Hepatocyte (in vitro differentiated cells): ENCODE measurements at regions not wholly inside any gene's neighbourhood (a gene's known extent, or its start where the extent isn't known, plus 50 kb on each side); places are given as distances from the start of the nearest gene placed in this dataset.

Source experiments
- DNase-seq: peaks from one replicate; pipeline ENCODE4 v3.0.0-alpha.2; 2016; ENCODE audit warnings: low spot score
- H2AFZ ChIP-seq: fragments of 200-600 bp; sonication (generic); 2 replicates; pipeline ENCODE4 v1.6.0; 2016; ENCODE audit warnings: antibody characterized with exemption, mild to moderate bottlenecking
- H3K27ac ChIP-seq: fragments of 200-600 bp; sonication (generic); 2 replicates; pipeline ENCODE4 v1.5.1; 2016; ENCODE audit warnings: mild to moderate bottlenecking
- H3K27me3 ChIP-seq: fragments of 200-600 bp; sonication (generic); 2 replicates; pipeline ENCODE4 v1.6.1; 2016
- H3K36me3 ChIP-seq: fragments of 200-600 bp; sonication (generic); replicated peaks from 2 replicates; pipeline ENCODE4 v1.5.1; 2016; ENCODE audit warnings: low read depth; ENCODE audit not compliant: insufficient read depth
- H3K4me1 ChIP-seq: fragments of 200-600 bp; sonication (generic); 2 replicates; pipeline ENCODE4 v1.5.1; 2016; ENCODE audit warnings: mild to moderate bottlenecking, moderate library complexity; ENCODE audit not compliant: insufficient read depth
- H3K4me2 ChIP-seq: fragments of 200-600 bp; sonication (generic); 2 replicates; pipeline ENCODE4 v1.6.0; 2016
- H3K4me3 ChIP-seq: fragments of 200-600 bp; sonication (generic); 2 replicates; pipeline ENCODE4 v1.5.1; 2016; ENCODE audit warnings: mild to moderate bottlenecking
- H3K79me2 ChIP-seq: fragments of 200-600 bp; sonication (generic); 2 replicates; pipeline ENCODE4 v1.6.0; 2017; ENCODE audit warnings: mild to moderate bottlenecking
- H3K9me2 ChIP-seq: fragments of 200-600 bp; sonication (generic); replicated peaks from 2 replicates; pipeline ENCODE4 v1.6.0; 2017; ENCODE audit warnings: mild to moderate bottlenecking; ENCODE audit not compliant: insufficient read depth
- H3K9me3 ChIP-seq: fragments of 200-600 bp; sonication (generic); 2 replicates; pipeline ENCODE4 v1.5.1; 2016; ENCODE audit warnings: low read depth, mild to moderate bottlenecking
- H4K20me1 ChIP-seq: fragments of 200-600 bp; sonication (generic); 2 replicates; pipeline ENCODE4 v1.6.0; 2016; ENCODE audit warnings: mild to moderate bottlenecking; ENCODE audit not compliant: insufficient read depth, poor library complexity, severe bottlenecking
- EZH2 ChIP-seq: fragments of 200-600 bp; sonication (generic); IDR thresholded peaks from 2 replicates; pipeline ENCODE4 v1.6.1; 2016; ENCODE audit warnings: antibody characterized with exemption, mild to moderate bottlenecking, borderline replicate concordance
- EZH2phosphoT487 ChIP-seq: fragments of 200-600 bp; sonication (generic); IDR thresholded peaks from one replicate; pipeline ENCODE4 v1.6.1; 2018; ENCODE audit warnings: antibody characterized with exemption, mild to moderate bottlenecking, low read depth, moderate library complexity; ENCODE audit not compliant: unreplicated experiment, severe bottlenecking
- WGBS: methylation state at CpG from one replicate; pipeline ENCODE4 v1.1.6; 2016; ENCODE audit warnings: low lambda C conversion rate; ENCODE audit errors: missing lambda C conversion rate; 5-methylcytosine and 5-hydroxymethylcytosine counted together
- TF ChIP-seq, protein P1 (sequence below): fragments of 200-600 bp; sonication (generic); IDR thresholded peaks from 2 replicates; pipeline ENCODE4 v1.5.1; 2016; ENCODE audit warnings: antibody characterized with exemption, mild to moderate bottlenecking; ENCODE audit not compliant: poor library complexity

DNA sequence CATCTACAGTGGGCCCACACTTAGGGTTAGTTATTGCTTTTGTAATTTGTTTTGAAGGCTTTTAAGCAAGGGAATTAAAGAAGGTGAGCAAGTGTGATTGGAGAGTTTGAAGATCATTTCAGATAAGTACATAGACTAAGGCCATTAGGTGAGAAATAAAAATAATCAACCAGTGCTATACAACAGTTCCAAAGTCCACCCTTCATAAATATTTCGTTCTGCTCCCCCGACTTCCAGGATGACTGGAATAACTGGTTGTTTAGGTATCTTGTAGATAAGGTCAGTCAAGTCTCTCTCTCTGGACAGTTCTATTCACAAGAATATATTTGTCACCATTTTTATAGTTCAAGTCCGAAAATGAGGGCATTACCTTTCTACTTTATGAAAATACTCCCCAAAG lies 98.0 kb upstream of the MBL2 start:
- Histone ChIP-seq H3K4me2 (no peak overlapping the region), H3K4me3 (no peak overlapping the region), H3K4me1 (peaks cover under 1% of the 10 kb centered on the region), H2AFZ (no peak overlapping the region), H4K20me1 (no peaks in the 10 kb centered on the region), H3K9me2 (no peaks in the 10 kb centered on the region), H3K27me3 (no peaks in the 10 kb centered on the region), H3K9me3 (no peaks in the 10 kb centered on the region), H3K79me2 (no peaks in the 10 kb centered on the region), H3K27ac (peak overlapping the region; percentile 31), H3K36me3 (no peaks in the 10 kb centered on the region)
- TF ChIP-seq, protein P1, sequence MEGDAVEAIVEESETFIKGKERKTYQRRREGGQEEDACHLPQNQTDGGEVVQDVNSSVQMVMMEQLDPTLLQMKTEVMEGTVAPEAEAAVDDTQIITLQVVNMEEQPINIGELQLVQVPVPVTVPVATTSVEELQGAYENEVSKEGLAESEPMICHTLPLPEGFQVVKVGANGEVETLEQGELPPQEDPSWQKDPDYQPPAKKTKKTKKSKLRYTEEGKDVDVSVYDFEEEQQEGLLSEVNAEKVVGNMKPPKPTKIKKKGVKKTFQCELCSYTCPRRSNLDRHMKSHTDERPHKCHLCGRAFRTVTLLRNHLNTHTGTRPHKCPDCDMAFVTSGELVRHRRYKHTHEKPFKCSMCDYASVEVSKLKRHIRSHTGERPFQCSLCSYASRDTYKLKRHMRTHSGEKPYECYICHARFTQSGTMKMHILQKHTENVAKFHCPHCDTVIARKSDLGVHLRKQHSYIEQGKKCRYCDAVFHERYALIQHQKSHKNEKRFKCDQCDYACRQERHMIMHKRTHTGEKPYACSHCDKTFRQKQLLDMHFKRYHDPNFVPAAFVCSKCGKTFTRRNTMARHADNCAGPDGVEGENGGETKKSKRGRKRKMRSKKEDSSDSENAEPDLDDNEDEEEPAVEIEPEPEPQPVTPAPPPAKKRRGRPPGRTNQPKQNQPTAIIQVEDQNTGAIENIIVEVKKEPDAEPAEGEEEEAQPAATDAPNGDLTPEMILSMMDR: no peak
- TF ChIP-seq EZH2phosphoT487: no peak
- TF ChIP-seq EZH2: no peak
- WGBS: 68% methylated on average over 3 of the region's 3 CpGs
- DNase-seq: no peak

GRCh38 chr10:52869864-52870263 lies 97.3 kb upstream of the MBL2 start:
- DNase-seq: no peak
- no peak overlapping the region for H3K4me2 ChIP-seq
- H3K9me3 ChIP-seq: no peaks in the 10 kb centered on the region
- TF ChIP-seq, protein P1: no peak
- TF ChIP-seq EZH2phosphoT487 (no peak), EZH2 (no peak)
- H3K27me3 ChIP-seq: no peaks in the 10 kb centered on the region
- no peaks in the 10 kb centered on the region for H3K79me2 ChIP-seq
- peaks cover 1% of the 10 kb centered on the region for H3K4me1 ChIP-seq
- H3K27ac ChIP-seq: no peak overlapping the region
- no peak overlapping the region for H3K4me3 ChIP-seq
- H3K36me3 ChIP-seq: no peaks in the 10 kb centered on the region
- no peaks in the 10 kb centered on the region for H3K9me2 ChIP-seq
- H4K20me1 ChIP-seq: no peaks in the 10 kb centered on the region
- WGBS: 88% methylated on average over 2 of the region's 2 CpGs
- H2AFZ ChIP-seq: no peak overlapping the region

GRCh38 chr10:52865213-52865612 lies 92.6 kb upstream of the MBL2 start:
- no peak for DNase-seq
- peaks cover 9% of the 10 kb centered on the region for H3K4me1 ChIP-seq
- no peaks in the 10 kb centered on the region for H3K36me3 ChIP-seq
- no peaks in the 10 kb centered on the region for H4K20me1 ChIP-seq
- no peaks in the 10 kb centered on the region for H3K27me3 ChIP-seq
- 96% methylated on average over 9 of the region's 9 CpGs for WGBS
- TF ChIP-seq EZH2 (no peak), EZH2phosphoT487 (no peak)
- TF ChIP-seq, protein P1: no peak
- H3K27ac ChIP-seq: peak overlapping the region; percentile 81
- no peak overlapping the region for H2AFZ ChIP-seq
- no peaks in the 10 kb centered on the region for H3K9me3 ChIP-seq
- H3K79me2 ChIP-seq: no peaks in the 10 kb centered on the region
- H3K4me2 ChIP-seq: no peak overlapping the region
- H3K9me2 ChIP-seq: no peaks in the 10 kb centered on the region
- H3K4me3 ChIP-seq: no peak overlapping the region
